HG02870 (cell line): ENCODE measurements at regions not wholly inside any gene's neighbourhood (a gene's known extent, or its start where the extent isn't known, plus 50 kb on each side); places are given as distances from the start of the nearest gene placed in this dataset.

Experiments used
- ATAC-seq: cut with Tn5 transposase; IDR thresholded peaks from one replicate; pipeline ENCODE4 v1.9.1; 2021; ENCODE audit warnings: mild to moderate bottlenecking, moderate library complexity; ENCODE audit not compliant: unreplicated experiment

- ATAC-seq, result no peak
These were observed 610.3 kb downstream of the TBC1D22A start for GRCh38 chr22:47372596-47373385.

- no peak for ATAC-seq
These were observed 609.7 kb downstream of the TBC1D22A start for GRCh38 chr22:47372111-47372581.

- no peak for ATAC-seq
These were observed 609.0 kb downstream of the TBC1D22A start for GRCh38 chr22:47371263-47372090.

- ATAC-seq, result no peak
These were observed 608.2 kb downstream of the TBC1D22A start for GRCh38 chr22:47370448-47371262.

- no peak for ATAC-seq
These were observed 607.1 kb downstream of the TBC1D22A start for GRCh38 chr22:47369431-47370015.

- no peak for ATAC-seq
These were observed 606.6 kb downstream of the TBC1D22A start for GRCh38 chr22:47369020-47369419.

- ATAC-seq, result no peak
These were observed 605.8 kb downstream of the TBC1D22A start for GRCh38 chr22:47367993-47368945.

- no peak for ATAC-seq
These were observed 604.7 kb downstream of the TBC1D22A start for GRCh38 chr22:47367107-47367690.

- no peak for ATAC-seq
These were observed 603.7 kb downstream of the TBC1D22A start for GRCh38 chr22:47366026-47366767.

GRCh38 chr22:47361247-47361646, 598.8 kb downstream of the TBC1D22A start:
- no peak for ATAC-seq

GRCh38 chr22:47357493-47357892, 595.0 kb downstream of the TBC1D22A start:
- ATAC-seq, result no peak

GRCh38 chr22:47357086-47357485, 594.6 kb downstream of the TBC1D22A start:
- ATAC-seq, result no peak

GRCh38 chr22:47356511-47357011, 594.1 kb downstream of the TBC1D22A start:
- no peak for ATAC-seq

GRCh38 chr22:47355776-47356510, 593.5 kb downstream of the TBC1D22A start:
- ATAC-seq, result no peak

GRCh38 chr22:47355388-47355725, 592.9 kb downstream of the TBC1D22A start:
- ATAC-seq, result no peak

GRCh38 chr22:47354668-47355387, 592.4 kb downstream of the TBC1D22A start:
- ATAC-seq, result no peak
